Subcutaneous abdominal adipose tissue (tissue), 5 donors: ENCODE measurements at regions not wholly inside any gene's neighbourhood (a gene's known extent, or its start where the extent isn't known, plus 50 kb on each side); places are given as distances from the start of the nearest gene placed in this dataset.

Source experiments
- H3K27ac ChIP-seq: one replicate; pipeline ENCODE4 v1.7.0; 2013; ENCODE audit warnings: low read depth, mild to moderate bottlenecking, inconsistent platforms, low read length, moderate library complexity
- H3K27me3 ChIP-seq, 5 donors: one replicate each; pipeline ENCODE4 v1.7.0; 2013; ENCODE audit warnings: low read length in 5 of 5, inconsistent platforms in 1 of 5; ENCODE audit not compliant: control insufficient read depth in 5 of 5, insufficient read depth in 4 of 5
- H3K36me3 ChIP-seq, 5 donors: one replicate each; pipeline ENCODE4 v1.7.0; 2013; ENCODE audit warnings: low read length in 5 of 5; ENCODE audit not compliant: control insufficient read depth in 5 of 5, insufficient read depth in 5 of 5
- H3K4me1 ChIP-seq, 5 donors: one replicate each; pipeline ENCODE4 v1.7.0; 2013; ENCODE audit warnings: low read length in 5 of 5, mild to moderate bottlenecking in 3 of 5, moderate library complexity in 1 of 5; ENCODE audit not compliant: control insufficient read depth in 5 of 5, insufficient read depth in 5 of 5
- H3K4me3 ChIP-seq, 5 donors: one replicate each; pipeline ENCODE4 v1.7.0; 2013; ENCODE audit warnings: low read length in 5 of 5, low read depth in 1 of 5
- H3K9ac ChIP-seq, 5 donors: one replicate each; pipeline ENCODE4 v1.7.0; 2013; ENCODE audit warnings: low read length in 5 of 5, mild to moderate bottlenecking in 4 of 5, moderate library complexity in 3 of 5
- H3K9me3 ChIP-seq, 5 donors: one replicate each; pipeline ENCODE4 v1.7.0; 2013; ENCODE audit warnings: low read length in 5 of 5; ENCODE audit not compliant: control insufficient read depth in 5 of 5
- donor health status: healthy.
- donor health status: healthy.
- donor health status: healthy.
- donor health status: healthy.
- donor health status: healthy.

GRCh38 chr11:23124249-23124648 is 264.0 kb upstream of the CCDC179 start:
- no peaks in the 10 kb centered on the region for H3K36me3 ChIP-seq
- no peak overlapping the region for H3K27ac ChIP-seq
- no peak overlapping the region for H3K9ac ChIP-seq
- no peaks in the 10 kb centered on the region for H3K27me3 ChIP-seq
- H3K4me3 ChIP-seq = no peak overlapping the region
- peaks cover 0 to 3% (median 0%) of the 10 kb centered on the region in 5 donors for H3K9me3 ChIP-seq
- peaks cover 0 to 13% (median 0%) of the 10 kb centered on the region in 5 donors for H3K4me1 ChIP-seq

DNA sequence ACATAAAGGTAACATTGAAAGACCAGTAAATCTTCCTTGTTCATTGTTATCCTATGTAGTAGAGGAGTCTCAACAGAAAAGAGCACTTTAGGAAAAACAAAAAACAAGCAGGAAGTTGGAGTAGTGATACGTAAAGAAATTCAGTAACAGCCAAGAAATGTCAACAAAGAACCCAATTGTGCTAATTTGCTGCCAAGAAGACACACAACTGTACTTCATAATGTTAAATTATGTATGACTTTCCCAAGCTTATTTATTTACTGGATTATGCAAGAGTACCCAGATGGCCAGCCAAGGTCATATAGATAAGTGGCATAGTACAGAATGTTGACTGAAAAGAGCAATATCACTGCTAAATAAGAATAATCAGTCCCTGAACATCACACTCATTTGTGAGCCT is 264.7 kb upstream of the CCDC179 start:
- peaks cover 0 to 13% (median 0%) of the 10 kb centered on the region in 5 donors for H3K4me1 ChIP-seq
- H3K36me3 ChIP-seq = no peaks in the 10 kb centered on the region
- no peaks in the 10 kb centered on the region for H3K27me3 ChIP-seq
- no peak overlapping the region for H3K9ac ChIP-seq
- no peak overlapping the region for H3K27ac ChIP-seq
- no peak overlapping the region for H3K4me3 ChIP-seq
- H3K9me3 ChIP-seq = peaks cover 0 to 3% (median 0%) of the 10 kb centered on the region in 5 donors

DNA sequence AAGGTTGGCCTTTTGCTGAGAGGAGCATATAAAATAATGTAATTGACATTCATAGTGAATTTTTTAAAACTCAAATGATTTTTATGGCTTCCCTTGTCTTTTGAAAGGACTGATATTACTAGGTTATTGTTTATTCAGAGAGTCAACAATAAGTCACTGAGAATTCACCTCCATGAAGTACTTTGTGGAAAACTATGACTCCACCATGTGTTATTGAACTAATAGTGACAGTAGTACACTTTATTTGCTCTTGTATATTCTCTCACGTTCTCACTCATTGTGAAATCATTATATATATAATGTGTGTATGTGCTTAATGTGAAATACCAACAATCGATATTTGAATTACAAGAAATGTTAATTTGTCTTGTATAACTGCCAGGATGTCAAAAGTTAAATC is 267.4 kb upstream of the CCDC179 start:
- Histone ChIP-seq H3K4me3 (no peak overlapping the region), H3K27ac (no peak overlapping the region), H3K27me3 (no peaks in the 10 kb centered on the region), H3K36me3 (no peaks in the 10 kb centered on the region), H3K4me1 (peaks cover 0 to 13% (median 0%) of the 10 kb centered on the region in 5 donors), H3K9me3 (peaks cover 0 to 5% (median 0%) of the 10 kb centered on the region in 5 donors), H3K9ac (no peak overlapping the region)

DNA sequence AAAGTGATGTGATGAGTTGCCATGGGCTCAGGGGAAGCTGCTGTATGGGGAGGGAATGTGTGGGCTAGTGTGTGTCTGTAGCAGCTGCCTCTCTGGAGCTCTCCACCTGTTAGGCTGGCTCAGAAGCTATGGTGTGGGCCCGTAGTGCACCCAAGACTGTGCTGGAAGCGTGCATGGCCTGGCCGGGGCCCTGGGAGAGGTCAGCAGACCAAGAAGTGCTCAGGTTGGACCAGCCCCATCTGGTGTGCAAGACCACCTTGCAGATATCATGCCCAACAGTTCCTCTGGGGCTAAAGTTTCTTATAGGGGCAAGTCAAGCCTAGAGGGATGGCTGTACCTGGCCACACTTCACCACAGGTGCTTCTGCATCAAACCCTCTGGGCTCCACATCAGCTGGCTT is 274.4 kb upstream of the CCDC179 start:
- H3K27me3 ChIP-seq = no peaks in the 10 kb centered on the region
- no peak overlapping the region for H3K27ac ChIP-seq
- peaks cover 0 to 5% (median 0%) of the 10 kb centered on the region in 5 donors for H3K9me3 ChIP-seq
- no peak overlapping the region for H3K9ac ChIP-seq
- H3K36me3 ChIP-seq = no peaks in the 10 kb centered on the region
- H3K4me3 ChIP-seq = no peak overlapping the region
- H3K4me1 ChIP-seq = no peaks in the 10 kb centered on the region

- Histone ChIP-seq H3K9ac (no peak overlapping the region), H3K4me1 (no peaks in the 10 kb centered on the region), H3K27me3 (no peaks in the 10 kb centered on the region), H3K36me3 (no peaks in the 10 kb centered on the region), H3K9me3 (peaks cover 0 to 6% (median 0%) of the 10 kb centered on the region in 5 donors), H3K27ac (no peak overlapping the region), H3K4me3 (no peak overlapping the region)
Measured at GRCh38 chr11:23138761-23139160, 278.5 kb upstream of the CCDC179 start.

- Histone ChIP-seq H3K27ac (no peak overlapping the region), H3K9me3 (peaks cover 0 to 3% (median 0%) of the 10 kb centered on the region in 5 donors), H3K4me3 (no peak overlapping the region), H3K4me1 (no peaks in the 10 kb centered on the region), H3K27me3 (no peaks in the 10 kb centered on the region), H3K9ac (no peak overlapping the region), H3K36me3 (no peaks in the 10 kb centered on the region)
Measured at GRCh38 chr11:23143022-23143421, 282.7 kb upstream of the CCDC179 start.

DNA sequence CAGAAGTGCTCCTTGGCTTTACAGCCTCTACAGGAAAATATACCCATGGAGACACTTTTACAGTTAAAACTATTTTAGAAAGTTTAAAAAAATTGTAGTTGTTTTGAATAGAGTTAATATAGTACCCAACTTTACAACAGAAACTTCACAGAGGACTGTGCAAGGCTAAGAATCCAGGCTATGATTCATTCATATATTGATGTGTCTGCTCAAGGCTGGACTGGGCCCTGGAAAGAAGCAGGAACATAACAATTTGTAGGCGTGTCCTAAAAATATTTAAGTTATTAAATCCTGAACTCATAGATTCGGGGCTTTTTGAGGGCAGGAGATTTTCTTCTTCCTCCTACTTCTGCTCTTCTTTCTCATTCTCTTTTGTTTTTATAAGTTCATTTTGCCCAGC is 291.5 kb upstream of the CCDC179 start:
- no peaks in the 10 kb centered on the region for H3K9me3 ChIP-seq
- no peaks in the 10 kb centered on the region for H3K4me1 ChIP-seq
- H3K4me3 ChIP-seq = no peak overlapping the region
- H3K27me3 ChIP-seq = no peaks in the 10 kb centered on the region
- H3K36me3 ChIP-seq = no peaks in the 10 kb centered on the region
- no peak overlapping the region for H3K27ac ChIP-seq
- no peak overlapping the region for H3K9ac ChIP-seq

GRCh38 chr11:23155503-23155902 is 295.2 kb upstream of the CCDC179 start:
- no peak overlapping the region for H3K9ac ChIP-seq
- H3K27me3 ChIP-seq = no peaks in the 10 kb centered on the region
- no peak overlapping the region for H3K27ac ChIP-seq
- H3K9me3 ChIP-seq = no peaks in the 10 kb centered on the region
- no peaks in the 10 kb centered on the region for H3K4me1 ChIP-seq
- H3K4me3 ChIP-seq = no peak overlapping the region
- no peaks in the 10 kb centered on the region for H3K36me3 ChIP-seq

DNA sequence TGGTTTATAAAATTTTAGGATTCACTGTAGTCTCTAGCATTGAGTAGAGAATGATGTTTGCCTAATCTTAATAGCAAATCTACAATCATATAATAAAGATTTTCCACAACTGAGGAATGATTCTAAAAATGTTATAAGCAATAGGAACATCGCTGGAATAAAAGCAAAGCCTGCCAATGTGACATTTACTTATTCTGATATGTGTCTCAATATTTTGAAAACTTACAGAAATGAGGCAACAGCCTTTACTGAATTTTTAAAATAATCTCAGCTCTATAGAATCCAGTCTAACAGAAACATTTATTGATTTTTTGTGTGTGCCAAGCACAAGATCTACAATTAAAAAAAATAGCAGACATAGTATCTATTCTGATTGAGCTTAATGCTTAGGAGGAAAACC is 303.7 kb upstream of the CCDC179 start:
- H3K9ac ChIP-seq = no peak overlapping the region
- H3K4me3 ChIP-seq = no peak overlapping the region
- no peaks in the 10 kb centered on the region for H3K9me3 ChIP-seq
- no peak overlapping the region for H3K27ac ChIP-seq
- H3K4me1 ChIP-seq = no peaks in the 10 kb centered on the region
- H3K27me3 ChIP-seq = no peaks in the 10 kb centered on the region
- no peaks in the 10 kb centered on the region for H3K36me3 ChIP-seq

DNA sequence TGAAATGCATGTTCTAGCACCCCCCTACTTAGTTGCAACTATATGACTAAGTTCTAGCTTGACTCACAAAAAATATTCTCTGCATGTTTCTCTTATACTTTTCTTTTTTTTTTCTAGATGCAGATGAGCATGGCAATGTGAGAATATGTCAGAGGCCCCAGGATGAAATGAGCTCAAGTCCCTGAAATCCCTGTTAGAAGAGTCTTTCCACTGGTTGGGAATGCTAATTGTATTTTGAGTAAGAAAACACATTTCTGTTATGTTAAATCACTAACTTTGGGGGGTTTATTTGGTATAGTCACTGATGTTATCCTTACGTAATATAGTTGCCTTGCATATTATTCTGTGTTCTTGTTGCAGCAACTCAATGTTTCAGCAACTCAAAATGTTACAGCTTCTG is 306.1 kb upstream of the CCDC179 start:
- no peak overlapping the region for H3K9ac ChIP-seq
- H3K4me1 ChIP-seq = no peaks in the 10 kb centered on the region
- no peak overlapping the region for H3K27ac ChIP-seq
- H3K27me3 ChIP-seq = no peaks in the 10 kb centered on the region
- H3K9me3 ChIP-seq = no peaks in the 10 kb centered on the region
- no peaks in the 10 kb centered on the region for H3K36me3 ChIP-seq
- no peak overlapping the region for H3K4me3 ChIP-seq

- Histone ChIP-seq H3K27ac (no peak overlapping the region), H3K9me3 (peaks cover 0 to 3% (median 0%) of the 10 kb centered on the region in 5 donors), H3K27me3 (no peaks in the 10 kb centered on the region), H3K9ac (no peak overlapping the region), H3K36me3 (no peaks in the 10 kb centered on the region), H3K4me1 (no peaks in the 10 kb centered on the region), H3K4me3 (no peak overlapping the region)
Measured at GRCh38 chr11:23179609-23180008, 319.3 kb upstream of the CCDC179 start.
